Ishikawa (cell line): ENCODE measurements at regions not wholly inside any gene's neighbourhood (a gene's known extent, or its start where the extent isn't known, plus 50 kb on each side); places are given as distances from the start of the nearest gene placed in this dataset.

Experiments
- CEBPB ChIP-seq: IDR thresholded peaks from 2 replicates; pipeline ENCODE4 v1.6.1; 2012
- EP300 ChIP-seq: IDR thresholded peaks from 2 replicates; pipeline ENCODE4 v1.6.1; 2012; ENCODE audit warnings: borderline replicate concordance
- MAX ChIP-seq: IDR thresholded peaks from 2 replicates; pipeline ENCODE4 v1.6.1; 2012
- TEAD4 ChIP-seq: IDR thresholded peaks from 2 replicates; pipeline ENCODE4 v1.6.1; 2012
- TF ChIP-seq, protein P1 (sequence below): IDR thresholded peaks from 2 replicates; pipeline ENCODE4 v1.6.1; 2012
- TF ChIP-seq, protein P2 (sequence below): IDR thresholded peaks from 2 replicates; pipeline ENCODE4 v1.6.1; 2012; ENCODE audit warnings: low read depth, mild to moderate bottlenecking

GRCh38 chr2:145220496-145220895 is 700.6 kb upstream of the ZEB2 start:
- TF ChIP-seq EP300 = no peak
- TF ChIP-seq CEBPB = no peak
- TF ChIP-seq MAX = no peak
- no peak for TF ChIP-seq TEAD4
- TF ChIP-seq, protein P1, sequence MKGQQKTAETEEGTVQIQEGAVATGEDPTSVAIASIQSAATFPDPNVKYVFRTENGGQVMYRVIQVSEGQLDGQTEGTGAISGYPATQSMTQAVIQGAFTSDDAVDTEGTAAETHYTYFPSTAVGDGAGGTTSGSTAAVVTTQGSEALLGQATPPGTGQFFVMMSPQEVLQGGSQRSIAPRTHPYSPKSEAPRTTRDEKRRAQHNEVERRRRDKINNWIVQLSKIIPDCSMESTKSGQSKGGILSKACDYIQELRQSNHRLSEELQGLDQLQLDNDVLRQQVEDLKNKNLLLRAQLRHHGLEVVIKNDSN = no peak
- TF ChIP-seq, protein P2, sequence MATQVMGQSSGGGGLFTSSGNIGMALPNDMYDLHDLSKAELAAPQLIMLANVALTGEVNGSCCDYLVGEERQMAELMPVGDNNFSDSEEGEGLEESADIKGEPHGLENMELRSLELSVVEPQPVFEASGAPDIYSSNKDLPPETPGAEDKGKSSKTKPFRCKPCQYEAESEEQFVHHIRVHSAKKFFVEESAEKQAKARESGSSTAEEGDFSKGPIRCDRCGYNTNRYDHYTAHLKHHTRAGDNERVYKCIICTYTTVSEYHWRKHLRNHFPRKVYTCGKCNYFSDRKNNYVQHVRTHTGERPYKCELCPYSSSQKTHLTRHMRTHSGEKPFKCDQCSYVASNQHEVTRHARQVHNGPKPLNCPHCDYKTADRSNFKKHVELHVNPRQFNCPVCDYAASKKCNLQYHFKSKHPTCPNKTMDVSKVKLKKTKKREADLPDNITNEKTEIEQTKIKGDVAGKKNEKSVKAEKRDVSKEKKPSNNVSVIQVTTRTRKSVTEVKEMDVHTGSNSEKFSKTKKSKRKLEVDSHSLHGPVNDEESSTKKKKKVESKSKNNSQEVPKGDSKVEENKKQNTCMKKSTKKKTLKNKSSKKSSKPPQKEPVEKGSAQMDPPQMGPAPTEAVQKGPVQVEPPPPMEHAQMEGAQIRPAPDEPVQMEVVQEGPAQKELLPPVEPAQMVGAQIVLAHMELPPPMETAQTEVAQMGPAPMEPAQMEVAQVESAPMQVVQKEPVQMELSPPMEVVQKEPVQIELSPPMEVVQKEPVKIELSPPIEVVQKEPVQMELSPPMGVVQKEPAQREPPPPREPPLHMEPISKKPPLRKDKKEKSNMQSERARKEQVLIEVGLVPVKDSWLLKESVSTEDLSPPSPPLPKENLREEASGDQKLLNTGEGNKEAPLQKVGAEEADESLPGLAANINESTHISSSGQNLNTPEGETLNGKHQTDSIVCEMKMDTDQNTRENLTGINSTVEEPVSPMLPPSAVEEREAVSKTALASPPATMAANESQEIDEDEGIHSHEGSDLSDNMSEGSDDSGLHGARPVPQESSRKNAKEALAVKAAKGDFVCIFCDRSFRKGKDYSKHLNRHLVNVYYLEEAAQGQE = no peak
